CD4-positive, alpha-beta T cell treated with Interleukin-15 for 1 hour (primary cell): ENCODE measurements at regions not wholly inside any gene's neighbourhood (a gene's known extent, or its start where the extent isn't known, plus 50 kb on each side); places are given as distances from the start of the nearest gene placed in this dataset.
"Not testable (repeated sequence)": the region's sequence is repeated elsewhere in the genome, so short reads cannot be mapped to it uniquely, and the experiment has no call there.

Experiments used
- DNase-seq: peaks from one replicate; pipeline ENCODE4 v3.0.0-alpha.2; 2020

DNA sequence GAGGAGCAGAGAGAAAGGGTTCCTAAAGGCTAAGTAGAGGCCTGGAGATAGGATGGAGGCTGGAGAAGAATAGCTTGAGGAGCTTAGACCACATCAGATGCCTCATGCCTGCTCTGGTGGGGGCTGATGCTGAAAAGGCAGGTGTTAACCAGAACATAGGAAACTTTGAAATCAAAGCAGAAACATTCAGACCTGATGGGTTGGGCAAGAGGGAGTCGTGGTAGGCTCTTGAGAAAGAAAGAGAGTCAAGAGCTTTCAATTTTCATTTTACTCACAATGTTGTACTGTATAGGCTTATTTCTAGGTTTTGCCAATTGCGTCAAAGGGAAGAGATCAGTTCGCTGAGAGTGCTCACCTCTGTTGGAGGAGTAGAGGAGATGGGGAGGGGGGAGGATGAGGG is 406.6 kb upstream of the SALL1 start:
- DNase-seq = no peak

DNA sequence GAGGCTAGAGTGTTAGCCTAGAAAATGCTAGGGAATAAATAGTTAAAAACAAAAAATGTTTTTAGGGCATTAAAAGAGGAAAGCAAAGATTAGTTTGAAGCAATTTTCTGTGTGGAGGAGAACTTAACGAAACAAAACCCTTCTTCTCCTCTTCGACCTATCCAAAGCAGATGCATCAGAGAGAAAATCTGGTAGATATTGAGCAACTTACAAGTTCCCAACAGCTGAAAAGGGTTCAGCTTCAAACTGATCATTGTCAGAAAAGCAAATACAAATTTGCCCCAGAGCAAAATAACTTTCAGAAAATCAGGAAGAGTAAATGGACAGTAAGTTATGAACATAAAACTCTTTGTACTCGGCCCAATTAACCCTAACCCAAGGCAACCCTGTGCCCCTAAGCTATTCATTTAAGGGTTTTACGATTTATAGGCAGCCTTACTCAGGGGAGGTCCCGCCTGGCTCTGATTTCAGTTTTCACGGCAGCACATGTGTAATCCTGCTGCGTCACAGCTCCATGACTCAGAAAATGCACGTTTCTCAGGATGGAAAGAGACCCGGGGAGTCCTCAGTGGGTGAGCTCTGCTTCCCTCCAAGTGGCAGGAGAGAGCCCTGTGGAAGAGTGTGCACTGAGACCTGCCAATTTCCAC is 405.7 kb upstream of the SALL1 start:
- DNase-seq = no peak

DNA sequence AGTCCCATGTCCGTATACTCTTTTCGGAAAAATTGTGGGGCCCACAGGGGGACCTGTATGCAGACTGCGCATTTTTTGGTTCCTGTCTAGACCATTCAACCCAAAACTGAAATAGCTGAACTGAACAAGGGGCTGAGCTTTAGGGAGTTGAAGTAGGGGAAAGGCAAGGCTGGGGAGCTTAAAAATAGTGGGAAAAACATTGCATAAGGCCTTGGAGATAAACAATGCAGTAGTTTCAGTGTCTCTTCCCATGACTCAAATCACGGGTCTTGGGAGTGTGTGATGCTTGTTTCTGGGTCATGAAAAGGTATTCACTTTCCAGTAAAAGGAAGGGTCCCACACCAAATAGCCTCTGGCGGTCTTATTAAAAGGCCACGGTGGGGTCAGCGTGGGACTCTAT is 402.8 kb upstream of the SALL1 start:
- no peak for DNase-seq

DNA sequence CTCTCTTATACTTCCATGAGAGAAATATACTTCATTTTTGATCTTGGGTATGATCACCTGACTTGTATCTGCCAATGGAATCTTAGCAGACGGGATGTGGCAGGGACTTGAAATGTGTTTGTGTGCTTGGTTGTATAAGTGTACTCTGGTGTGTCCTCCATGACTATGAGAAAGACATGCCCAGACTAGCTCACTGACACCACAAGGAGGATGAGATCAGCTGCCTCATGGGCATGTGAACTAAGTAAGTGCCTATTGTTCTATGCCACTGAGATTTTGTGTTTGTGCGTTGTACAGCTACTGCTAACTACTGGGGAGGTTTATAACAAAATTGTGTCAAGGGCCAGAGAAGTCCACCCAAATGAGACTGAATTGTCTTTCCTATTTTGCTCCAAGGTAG is 402.2 kb upstream of the SALL1 start:
- DNase-seq = no peak

DNA sequence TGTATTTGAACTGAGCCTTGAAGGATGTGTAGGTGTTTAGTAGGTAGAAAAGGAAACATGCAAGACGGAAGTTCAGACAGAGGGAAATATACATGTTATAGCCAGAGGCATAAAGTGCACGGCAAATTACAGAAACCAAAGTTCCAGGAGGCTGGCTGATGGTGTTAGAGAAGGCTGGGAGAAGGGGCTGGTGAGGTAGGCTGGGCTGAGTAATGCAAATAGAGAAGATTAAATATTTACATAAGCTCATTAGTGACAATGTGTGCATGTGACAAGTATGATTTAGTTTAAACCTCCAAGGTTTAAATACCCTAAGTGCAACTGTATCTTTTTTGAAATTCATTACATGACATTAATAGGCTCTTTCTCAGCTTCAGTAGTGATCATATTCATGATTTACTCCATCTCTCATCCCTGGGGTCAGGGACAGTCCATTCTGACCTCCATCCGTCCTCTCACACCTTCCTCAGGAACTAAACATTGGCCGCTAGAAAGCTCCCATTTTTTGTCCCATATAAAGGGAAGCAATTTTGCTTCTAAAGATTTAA is 399.8 kb upstream of the SALL1 start:
- DNase-seq = no peak

DNA sequence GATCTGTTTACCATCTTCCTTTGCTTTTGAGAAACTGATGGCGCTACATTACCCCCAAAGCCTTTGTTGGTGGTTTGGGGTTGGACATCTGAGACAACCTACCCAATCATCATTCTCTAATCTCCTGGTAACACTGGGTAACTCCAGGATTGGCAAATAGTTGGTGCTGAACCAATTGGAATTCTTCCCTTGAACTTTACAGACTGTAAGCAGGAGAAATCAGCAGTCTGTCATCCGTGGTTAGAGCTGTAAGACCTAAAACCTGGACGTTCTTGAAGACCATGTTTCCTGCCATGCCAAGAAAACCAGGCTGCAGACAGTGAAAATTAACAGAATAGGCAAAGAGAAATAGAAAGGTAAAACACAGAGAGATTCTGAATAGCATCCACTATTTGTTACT is 398.8 kb upstream of the SALL1 start:
- DNase-seq = no peak

DNA sequence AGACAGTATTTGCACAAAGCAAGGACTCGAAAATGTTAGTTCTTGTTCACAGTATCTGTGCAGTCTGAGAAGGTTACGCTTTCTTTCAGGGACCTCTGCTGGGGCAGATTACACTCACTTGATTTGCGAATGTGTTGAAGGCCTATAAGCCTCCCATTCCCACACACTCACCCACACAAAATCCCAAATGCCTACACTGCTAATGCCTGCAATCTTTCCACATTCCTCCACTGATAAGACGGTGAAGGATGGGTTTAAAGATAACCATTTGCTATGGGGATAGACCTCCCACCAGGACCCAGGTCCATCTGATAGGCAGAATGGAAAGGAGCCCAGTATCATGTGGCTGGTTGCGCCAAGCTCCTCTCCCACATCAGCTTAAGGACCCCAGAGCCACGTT is 394.9 kb upstream of the SALL1 start:
- no peak for DNase-seq

DNA sequence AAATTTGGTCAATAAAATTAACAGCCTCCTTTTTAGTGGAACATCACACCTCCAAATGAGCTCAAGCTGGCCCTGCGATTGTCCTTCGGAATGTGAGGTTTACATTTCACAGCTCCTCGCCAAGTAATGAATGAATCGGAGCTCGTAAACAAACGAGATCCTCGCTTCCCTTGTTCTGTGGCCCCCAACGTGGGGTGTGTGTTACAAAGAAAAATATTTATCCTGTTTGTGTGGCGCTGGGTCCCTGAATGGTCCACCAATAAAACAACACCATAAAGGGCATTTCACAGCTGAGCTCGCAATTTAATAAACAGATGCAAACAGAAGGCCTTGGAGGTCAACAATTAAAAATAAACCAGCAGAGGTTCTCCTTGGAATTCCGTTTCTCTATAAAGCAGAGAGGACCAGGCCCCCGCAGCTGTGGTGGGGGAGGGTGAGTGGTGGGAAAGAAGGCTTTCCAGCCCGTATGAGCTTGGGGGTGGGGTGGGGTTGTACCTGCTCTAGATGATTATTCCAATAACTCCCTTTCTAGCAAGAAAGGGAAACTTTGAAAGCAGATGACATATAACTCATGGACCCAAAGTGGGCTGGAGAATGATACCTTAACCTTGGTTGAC is 393.9 kb upstream of the SALL1 start:
- no peak for DNase-seq

DNA sequence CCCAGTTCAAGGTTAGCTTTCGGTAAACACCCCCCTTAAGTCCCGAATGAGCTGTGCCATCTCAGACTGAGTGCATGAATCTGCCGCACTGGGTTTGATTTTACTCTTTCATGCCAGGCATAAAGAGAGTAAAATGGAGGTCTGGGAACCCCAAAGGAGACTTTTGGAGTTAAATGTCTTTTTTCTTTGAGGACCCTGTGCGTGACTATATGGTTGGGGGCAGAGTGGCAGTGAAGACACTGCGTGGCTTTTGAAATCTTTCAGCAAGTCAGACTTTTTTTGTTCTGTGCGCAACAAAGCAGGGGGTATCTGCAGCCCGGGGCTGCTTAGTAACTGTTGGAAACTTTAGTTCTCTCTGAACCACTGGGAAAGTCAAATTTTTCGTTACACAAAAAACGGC is 392.9 kb upstream of the SALL1 start:
- DNase-seq = no peak

DNA sequence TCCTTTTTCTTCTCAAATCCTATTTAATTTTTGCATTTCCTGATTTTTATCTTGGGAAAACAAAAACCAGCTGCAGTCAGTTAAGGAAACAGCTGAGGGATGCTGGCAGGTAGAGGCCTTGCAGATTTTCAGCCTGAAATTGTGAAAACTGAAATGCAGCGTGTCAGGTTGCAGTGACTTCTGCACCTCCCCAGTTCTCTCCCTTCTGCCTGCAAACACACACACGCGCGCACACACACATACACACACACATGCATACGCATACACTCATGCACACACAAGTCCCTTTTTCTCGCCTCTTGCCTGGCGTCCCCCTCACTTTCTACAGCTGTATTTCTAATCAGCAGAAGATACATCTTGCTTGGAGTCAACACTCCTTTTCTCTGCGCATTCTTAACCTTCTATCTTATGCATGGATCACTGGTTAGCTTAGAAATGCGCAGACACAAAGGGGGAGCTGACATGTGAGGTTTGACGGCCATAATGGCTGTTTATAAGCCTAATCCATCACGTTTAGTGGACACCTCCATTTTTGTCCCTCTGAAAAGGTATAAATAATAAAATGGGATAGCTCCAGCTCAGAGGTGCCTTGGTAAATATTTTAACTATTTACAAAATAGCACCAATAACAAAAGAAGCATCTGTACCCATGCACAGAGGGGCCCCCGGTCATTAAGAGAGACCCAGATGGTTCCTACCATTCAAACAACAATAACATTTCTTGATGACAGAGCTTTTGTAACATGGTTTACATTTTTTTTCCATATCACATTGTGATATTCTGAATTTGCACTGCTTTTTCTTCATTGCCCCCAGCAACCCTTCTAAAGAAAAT is 392.1 kb upstream of the SALL1 start:
- DNase-seq = no peak

DNA sequence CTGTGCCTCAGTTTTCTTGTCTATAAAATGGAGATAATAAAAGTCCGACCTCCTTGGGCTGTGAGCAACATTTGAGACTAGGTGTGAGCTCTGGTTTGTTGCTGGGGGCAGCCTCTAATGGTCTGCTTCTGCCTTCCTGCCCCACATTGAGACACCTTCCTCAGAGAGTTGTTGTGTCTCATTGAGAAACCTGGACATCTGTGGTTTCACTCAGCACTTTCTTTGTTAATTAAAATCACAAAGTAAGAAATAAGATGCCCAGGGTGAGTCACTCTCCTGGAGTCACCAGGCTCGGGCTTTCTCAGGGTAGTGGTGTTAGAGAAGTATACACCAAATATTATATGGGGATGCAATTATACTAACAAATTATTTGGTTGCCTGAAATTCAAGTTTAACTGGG is 389.2 kb upstream of the SALL1 start:
- no peak for DNase-seq

DNA sequence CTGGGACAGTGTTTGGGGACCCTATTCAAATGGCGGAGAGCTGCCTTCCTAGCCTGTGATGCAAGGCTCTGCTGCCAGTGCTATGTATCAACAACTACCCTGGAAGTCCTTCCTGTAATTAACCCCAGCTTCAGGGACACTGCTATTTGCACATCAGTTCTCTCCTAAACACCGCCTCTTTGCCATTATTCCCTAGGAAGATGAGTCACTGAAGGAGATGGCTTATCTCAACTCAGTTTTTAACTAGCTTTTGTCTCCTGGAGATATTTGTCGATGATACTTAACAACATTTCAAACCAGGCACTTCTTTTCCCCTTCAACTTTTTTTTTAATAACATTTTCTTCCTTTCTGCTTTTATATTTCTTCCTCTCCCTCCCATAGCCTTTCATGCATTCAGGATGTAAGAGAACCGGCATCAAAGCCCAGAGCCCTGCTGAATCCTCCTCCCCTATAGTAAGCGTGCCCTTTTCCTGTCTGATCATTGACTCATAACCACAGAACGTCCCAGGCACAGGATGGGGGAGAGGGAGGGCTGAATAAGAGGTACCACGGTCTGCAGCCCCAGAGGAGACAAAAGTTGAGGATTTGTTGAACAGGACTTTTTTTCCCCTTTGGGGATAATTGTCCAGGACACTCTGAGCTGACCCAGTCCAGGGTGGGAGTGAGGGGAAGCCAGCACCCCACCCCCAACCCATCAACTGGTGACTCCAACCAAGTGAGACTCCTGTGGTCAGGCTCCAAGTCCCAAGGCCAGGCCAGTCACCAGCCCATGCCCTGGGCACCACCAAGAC is 387.8 kb upstream of the SALL1 start:
- no peak for DNase-seq

DNA sequence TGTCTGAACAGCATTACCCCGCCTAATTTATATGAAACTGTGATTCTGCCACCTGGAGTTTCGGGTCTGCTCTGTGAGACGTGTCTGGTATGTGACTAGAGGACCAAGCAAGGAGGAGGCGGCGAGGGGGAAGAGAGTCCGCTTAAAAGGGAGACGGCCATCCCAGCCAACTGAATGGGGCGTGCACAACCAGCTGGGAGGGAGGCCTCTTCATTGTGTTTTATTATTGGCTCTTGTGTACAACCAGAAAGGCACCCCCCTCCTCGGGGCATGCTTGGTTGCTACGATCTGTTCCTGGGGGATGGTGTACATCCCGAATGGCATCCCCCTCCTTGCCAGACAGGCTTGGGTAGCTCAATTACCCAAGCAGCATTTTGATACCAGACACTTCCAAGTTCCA is 384.5 kb upstream of the SALL1 start:
- no peak for DNase-seq

DNA sequence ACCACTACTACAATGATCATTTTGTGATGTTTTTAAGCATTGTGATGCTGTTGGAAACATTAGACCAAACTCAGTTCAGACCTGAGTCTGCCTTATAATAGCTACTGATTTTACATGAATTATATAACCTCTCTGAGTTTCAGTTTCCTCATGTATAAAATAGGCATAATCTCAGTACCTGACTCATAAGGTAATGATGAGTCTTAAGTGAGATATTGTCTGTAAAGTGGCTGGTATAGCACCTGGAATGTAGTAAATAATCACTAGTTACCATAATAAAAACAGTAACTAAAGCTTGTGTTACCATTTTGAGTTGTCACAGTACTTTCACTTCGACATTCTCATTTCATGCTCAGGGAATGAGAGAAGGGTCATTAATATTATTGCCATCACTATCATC is 381.5 kb upstream of the SALL1 start:
- no peak for DNase-seq

DNA sequence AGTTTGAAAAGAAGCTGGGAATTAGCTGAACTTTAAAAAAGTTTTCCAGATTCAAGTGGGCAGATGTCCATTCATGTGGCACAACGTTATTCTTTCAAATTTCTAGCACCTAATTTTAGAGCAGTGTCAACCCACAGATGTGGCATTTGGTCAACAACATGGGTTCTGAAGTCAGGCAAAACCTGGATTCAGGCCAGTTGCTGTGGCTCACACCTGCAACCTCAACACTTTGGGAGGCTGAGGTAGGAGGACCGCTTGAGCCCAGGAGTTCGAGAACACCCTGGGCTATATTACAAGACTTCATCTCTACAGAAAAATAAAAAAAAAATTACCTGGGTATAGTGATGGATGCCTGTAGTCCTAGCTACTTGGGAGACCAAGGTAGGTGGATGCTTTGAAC is 380.2 kb upstream of the SALL1 start:
- no peak for DNase-seq

DNA sequence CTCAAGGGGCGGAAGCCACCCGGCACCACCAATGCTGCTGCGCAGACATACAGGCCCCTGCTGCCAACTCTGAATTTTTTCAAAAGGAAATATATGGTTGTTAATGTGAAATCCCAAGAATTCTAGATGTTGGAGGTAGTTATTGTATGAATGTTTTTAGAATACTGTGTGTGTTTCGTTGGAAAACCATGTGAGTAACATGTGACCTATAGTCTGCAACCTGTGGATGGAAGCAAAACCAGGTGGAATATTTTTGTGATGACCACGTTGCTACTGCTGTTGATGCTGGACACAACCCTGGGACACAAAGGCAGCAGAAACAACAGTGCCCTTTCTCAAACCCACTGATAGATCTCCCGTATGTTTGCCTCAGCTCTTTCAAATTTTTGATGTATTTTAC is 376.3 kb upstream of the SALL1 start:
- no peak for DNase-seq

DNA sequence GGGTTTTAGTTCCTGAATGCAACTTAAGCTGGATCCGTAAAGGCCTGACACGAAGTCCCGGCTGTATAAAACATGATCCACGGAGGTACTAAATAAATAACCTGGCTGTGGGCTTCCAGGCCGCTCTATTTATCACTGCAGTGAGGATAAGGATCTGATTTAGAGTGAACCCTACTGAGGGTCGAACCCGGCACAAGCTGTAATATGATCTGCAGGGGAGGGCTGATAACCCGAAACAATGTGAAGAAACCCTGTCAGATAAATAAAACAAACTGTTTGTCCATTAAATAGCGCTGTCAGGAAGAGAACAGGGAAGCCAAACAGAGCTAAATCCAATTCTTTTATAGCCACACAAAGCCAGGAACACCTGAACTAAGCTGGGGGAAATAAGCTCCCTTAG is 375.6 kb upstream of the SALL1 start:
- DNase-seq = no peak

DNA sequence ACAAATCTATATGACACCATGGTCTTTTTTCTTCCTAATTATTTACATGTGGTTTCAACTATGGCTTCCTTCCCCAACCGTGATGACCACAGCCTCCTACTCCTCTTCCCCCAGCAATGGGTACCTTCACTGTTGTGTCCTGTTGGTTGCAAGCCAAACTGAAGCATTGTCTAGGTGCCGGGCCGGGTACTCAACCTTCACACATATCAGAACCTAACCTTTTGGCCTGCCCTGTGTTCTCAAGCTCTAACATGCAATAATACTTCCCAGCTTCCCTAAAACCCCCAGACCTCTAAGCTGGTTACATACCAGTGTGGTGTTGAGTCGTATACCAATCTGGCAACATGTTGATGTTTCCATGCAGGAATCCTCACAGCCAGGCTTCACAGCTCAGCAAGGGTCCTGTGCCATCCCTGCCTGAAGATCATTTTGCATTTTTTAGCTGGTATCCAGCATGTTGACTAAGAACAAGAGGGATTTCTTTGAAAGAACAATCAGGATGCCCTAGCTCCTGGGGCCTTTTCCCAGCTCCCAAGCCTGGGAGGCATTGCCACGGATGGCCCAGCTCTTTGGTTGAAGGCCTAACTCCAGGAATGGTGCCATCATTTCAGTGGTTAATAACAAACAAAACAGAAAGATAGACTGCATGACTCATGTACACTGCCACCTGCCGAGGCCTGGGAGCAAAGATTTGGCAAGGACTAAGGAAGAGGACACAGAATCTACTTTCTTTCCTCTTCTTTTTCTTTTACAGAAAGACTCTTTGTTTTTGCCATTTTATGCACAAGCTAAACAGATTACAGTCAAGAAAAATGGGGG is 373.7 kb upstream of the SALL1 start:
- DNase-seq = no peak

DNA sequence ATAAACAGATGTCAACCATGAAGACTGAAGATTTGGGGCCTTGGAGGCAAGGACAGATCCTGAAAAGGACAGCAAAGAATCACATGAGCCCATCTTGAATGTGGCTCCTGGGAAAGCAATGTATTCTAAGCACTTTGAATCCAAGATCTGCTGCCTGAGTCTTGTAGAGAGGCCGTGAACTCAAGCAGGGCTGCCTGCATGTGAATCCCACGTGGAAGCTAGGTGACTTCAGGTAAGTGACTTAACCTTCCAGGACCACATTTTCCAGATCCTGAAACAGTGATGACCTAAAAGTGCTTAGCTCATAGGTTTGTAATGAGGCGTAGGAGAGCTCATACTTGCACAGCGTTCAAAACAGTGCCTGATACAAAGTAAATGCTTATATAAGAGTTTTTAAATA is 373.0 kb upstream of the SALL1 start:
- no peak for DNase-seq

DNA sequence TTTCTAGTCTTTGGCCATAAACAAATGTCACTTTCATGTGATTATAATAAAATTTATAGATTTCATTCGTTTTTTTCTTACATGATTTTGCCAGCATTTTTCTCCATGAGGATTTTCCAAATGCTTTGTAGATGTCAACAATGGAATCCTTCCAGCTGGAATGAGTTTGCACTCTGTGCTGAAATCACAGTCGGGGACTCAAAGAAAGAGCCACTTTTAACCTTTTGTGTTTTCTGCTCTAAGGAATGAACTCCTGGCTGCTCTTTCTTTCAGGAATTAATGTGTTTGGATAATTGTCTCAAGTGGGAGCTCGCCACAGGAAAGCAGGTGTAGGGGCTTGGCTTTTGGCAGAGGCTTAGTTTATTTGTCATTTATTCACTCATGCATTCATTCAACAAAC is 372.3 kb upstream of the SALL1 start:
- no peak for DNase-seq

DNA sequence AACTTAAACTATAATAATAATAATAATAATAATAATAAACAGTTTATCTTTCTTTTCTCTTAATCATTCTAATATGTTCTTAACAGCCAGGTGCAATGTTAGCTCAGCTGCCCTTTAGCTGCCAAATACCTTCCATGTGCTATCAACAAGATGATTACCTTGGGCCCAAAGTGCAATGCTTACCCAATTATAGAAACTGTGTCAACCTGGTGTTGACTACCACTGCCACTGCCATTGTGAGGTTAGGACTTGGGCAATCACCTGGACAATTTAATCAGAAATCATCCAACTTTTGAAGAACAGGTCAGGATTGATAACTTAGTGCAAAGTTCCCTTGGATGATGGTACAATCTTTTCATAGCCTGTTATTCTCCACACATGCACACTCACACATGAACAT is 371.8 kb upstream of the SALL1 start:
- no peak for DNase-seq

DNA sequence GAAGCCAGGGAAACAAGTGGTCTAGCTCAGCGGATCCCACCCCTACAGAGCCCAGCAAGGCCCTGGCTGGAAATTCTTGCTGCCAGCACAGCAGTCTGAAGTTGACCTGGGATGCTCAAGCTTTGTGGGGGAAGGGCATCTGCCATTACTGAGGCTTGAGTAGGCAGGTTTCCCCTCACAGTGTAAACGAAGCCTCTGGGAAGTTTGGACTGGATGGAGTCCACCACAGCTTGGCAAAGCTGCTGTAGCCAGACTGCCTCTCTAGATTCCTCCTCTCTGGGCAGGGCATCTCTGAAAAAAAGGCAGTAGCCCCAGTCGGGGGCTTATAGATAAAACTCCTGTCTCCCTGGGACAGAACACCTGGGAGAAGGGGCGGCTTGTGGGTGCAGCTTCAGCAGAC is 365.9 kb upstream of the SALL1 start:
- DNase-seq = not testable (repeated sequence)
